ENCODE measurements at regions not wholly inside any gene's neighbourhood (a gene's known extent, or its start where the extent isn't known, plus 50 kb on each side); places are given as distances from the start of the nearest gene placed in this dataset.
"Not testable (repeated sequence)": the region's sequence is repeated elsewhere in the genome, so short reads cannot be mapped to it uniquely, and the experiment has no call there.

DNA sequence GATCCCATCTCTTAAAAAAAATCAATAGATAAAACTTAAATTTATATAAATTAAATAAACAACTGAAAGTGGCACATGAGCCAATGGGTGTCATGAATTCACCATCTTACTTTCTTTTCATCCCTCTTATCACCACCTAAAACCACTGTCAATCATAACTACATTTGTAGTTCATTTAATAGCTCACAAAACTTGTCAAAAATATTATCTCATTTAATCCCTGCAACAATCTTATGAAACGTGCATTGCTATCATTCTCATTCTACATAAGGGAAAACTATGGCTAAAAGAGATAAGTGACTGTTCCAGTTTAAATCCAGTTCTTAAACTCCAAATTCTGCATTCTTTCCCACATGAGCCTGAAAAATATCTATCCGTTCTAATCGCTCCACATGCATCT, 80.6 kb upstream of the BEND6 start:
- Histone ChIP-seq H3K4me3 (replicated peaks in 1 of 3; ENCODE audit: insufficient read depth in 1 of 3, low read depth in 2 of 3, low read length in 3 of 3) (no peak overlapping the region), H4K20me1 (ENCODE audit: insufficient read depth, low read length) (no peaks in the 10 kb centered on the region), H2AFZ (ENCODE audit: low read length) (no peak overlapping the region), H3K79me2 (ENCODE audit: insufficient read depth, low read length) (no peaks in the 10 kb centered on the region), H3K27ac (ENCODE audit: extremely low read length, insufficient read depth, low read length) (no peak overlapping the region), H3K4me1 (ENCODE audit: insufficient read depth, low read length) (peaks cover 16% of the 10 kb centered on the region), H3K4me2 (ENCODE audit: low read depth, low read length) (no peak overlapping the region), H3K36me3 (replicated peaks in 1 of 2; ENCODE audit: control insufficient read depth in 1 of 2, insufficient read depth in 2 of 2, low read length in 2 of 2) (no peaks in the 10 kb centered on the region), H3K9me3 (ENCODE audit: low read length) (no peaks in the 10 kb centered on the region), H3K27me3 (ENCODE audit: control insufficient read depth in 1 of 2, insufficient read depth in 2 of 2, low read length in 2 of 2) (no peaks in the 10 kb centered on the region), H3K9ac (ENCODE audit: insufficient read depth, low read depth, low read length) (no peak overlapping the region)
- in situ Hi-C loops (cut with HindIII; ENCODE audit: extremely low pct_ligation_motif_present, low pct_unique_long_range_greater_than_20kb) (no loop called here), intact Hi-C loops (cut with micrococcal nuclease; ENCODE audit: unreplicated experiment) (no loop called here)
- DNase-seq (ENCODE audit: low spot score): no peak
- FAIRE-seq: no peak
- ATAC-seq: no peak
- WGBS (ENCODE audit: low lambda C conversion rate): 75% methylated on average over 3 of the region's 3 CpGs
- no TSS peak for BruUV-seq (replicated peaks)
- ChIA-PET POLR2A (no interaction called here), CTCF (ENCODE audit: low intra/inter-chr PET ratio, low total read pairs) (no interaction called here)
- no peak for TF ChIP-seq FOXM1 (CRISPR knock-in tag; IDR thresholded peaks at IDR 0.05)
- TF ChIP-seq ZBTB20 (CRISPR knock-in tag; IDR thresholded peaks at IDR 0.05; ENCODE audit: borderline replicate concordance, low read depth): no peak
- TF ChIP-seq EED (CRISPR knock-in tag; IDR thresholded peaks at IDR 0.05): no peak

DNA sequence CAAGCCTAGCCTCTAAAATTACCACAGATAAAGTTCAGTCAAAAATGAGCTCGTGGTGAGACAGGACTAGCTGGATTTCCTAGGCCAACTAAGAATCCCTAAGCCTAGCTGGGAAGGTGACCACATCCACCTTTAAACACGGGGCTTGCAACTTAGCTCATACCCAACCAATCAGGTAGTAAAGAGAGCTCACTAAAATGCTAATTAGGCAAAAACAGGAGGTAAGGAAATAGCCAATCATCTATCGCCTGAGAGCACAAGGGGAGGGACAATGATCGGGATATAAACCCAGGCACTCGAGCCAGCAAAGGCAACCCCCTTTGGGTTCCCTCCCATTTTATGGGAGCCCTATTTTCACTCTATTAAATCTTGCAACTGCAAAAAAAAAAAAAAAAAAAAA, 84.9 kb upstream of the BEND6 start:
- DNase-seq (ENCODE audit: low spot score); H4K20me1 ChIP-seq (ENCODE audit: insufficient read depth, low read length); FAIRE-seq; H3K4me2 ChIP-seq (ENCODE audit: low read depth, low read length); POLR2A ChIA-PET; H3K36me3 ChIP-seq (replicated peaks in 1 of 2; ENCODE audit: control insufficient read depth in 1 of 2, insufficient read depth in 2 of 2, low read length in 2 of 2); BruUV-seq (replicated peaks); H3K27ac ChIP-seq (ENCODE audit: extremely low read length, insufficient read depth, low read length); H3K4me3 ChIP-seq (replicated peaks in 1 of 3; ENCODE audit: insufficient read depth in 1 of 3, low read depth in 2 of 3, low read length in 3 of 3); H3K79me2 ChIP-seq (ENCODE audit: insufficient read depth, low read length); intact Hi-C loops (cut with micrococcal nuclease; ENCODE audit: unreplicated experiment); H3K27me3 ChIP-seq (ENCODE audit: control insufficient read depth in 1 of 2, insufficient read depth in 2 of 2, low read length in 2 of 2); ATAC-seq; CTCF ChIA-PET (ENCODE audit: low intra/inter-chr PET ratio, low total read pairs); in situ Hi-C loops (cut with HindIII; ENCODE audit: extremely low pct_ligation_motif_present, low pct_unique_long_range_greater_than_20kb); H3K9me3 ChIP-seq (ENCODE audit: low read length); H3K9ac ChIP-seq (ENCODE audit: insufficient read depth, low read depth, low read length); H2AFZ ChIP-seq (ENCODE audit: low read length): not testable (repeated sequence)
- peaks cover 14% of the 10 kb centered on the region for H3K4me1 ChIP-seq (ENCODE audit: insufficient read depth, low read length)
- WGBS (ENCODE audit: low lambda C conversion rate): 74% methylated on average over 5 of the region's 5 CpGs

DNA sequence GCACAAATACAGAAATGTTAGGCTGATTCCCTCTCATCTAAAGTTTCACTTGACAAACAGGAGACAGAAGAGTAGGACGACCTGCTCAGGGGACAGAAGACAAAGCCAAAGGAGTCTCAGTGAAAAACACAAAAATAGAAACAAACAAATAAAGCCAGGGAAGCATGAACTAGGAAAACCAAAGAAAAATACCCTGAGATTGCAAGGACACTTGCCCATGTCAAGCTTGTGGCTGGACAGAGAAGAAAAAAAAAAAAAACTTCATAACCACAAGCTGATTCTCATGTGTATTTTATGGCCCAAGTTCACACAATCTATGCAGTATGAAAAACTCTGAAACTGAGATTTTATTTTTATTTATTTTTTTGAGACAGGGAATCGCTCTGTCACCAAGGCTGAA, 85.6 kb upstream of the BEND6 start:
- H3K4me1 ChIP-seq (ENCODE audit: insufficient read depth, low read length): peaks cover 14% of the 10 kb centered on the region
- ChIA-PET CTCF (ENCODE audit: low intra/inter-chr PET ratio, low total read pairs) (no interaction called here), POLR2A (no interaction called here)
- no peaks in the 10 kb centered on the region for H3K36me3 ChIP-seq (replicated peaks in 1 of 2; ENCODE audit: control insufficient read depth in 1 of 2, insufficient read depth in 2 of 2, low read length in 2 of 2)
- H3K4me3 ChIP-seq (replicated peaks in 1 of 3; ENCODE audit: insufficient read depth in 1 of 3, low read depth in 2 of 3, low read length in 3 of 3): no peak overlapping the region
- no peak for ATAC-seq
- no peaks in the 10 kb centered on the region for H4K20me1 ChIP-seq (ENCODE audit: insufficient read depth, low read length)
- DNase-seq (ENCODE audit: low spot score): no peak
- no peaks in the 10 kb centered on the region for H3K27me3 ChIP-seq (ENCODE audit: control insufficient read depth in 1 of 2, insufficient read depth in 2 of 2, low read length in 2 of 2)
- in situ Hi-C loops (cut with HindIII; ENCODE audit: extremely low pct_ligation_motif_present, low pct_unique_long_range_greater_than_20kb): no loop called here
- no peaks in the 10 kb centered on the region for H3K9me3 ChIP-seq (ENCODE audit: low read length)
- intact Hi-C loops (cut with micrococcal nuclease; ENCODE audit: unreplicated experiment): no loop called here
- H3K27ac ChIP-seq (ENCODE audit: extremely low read length, insufficient read depth, low read length): no peak overlapping the region
- H3K9ac ChIP-seq (ENCODE audit: insufficient read depth, low read depth, low read length): no peak overlapping the region
- WGBS (ENCODE audit: low lambda C conversion rate): 52% methylated on average over 2 of the region's 2 CpGs
- H3K4me2 ChIP-seq (ENCODE audit: low read depth, low read length): no peak overlapping the region
- FAIRE-seq: no peak
- H3K79me2 ChIP-seq (ENCODE audit: insufficient read depth, low read length): no peaks in the 10 kb centered on the region
- H2AFZ ChIP-seq (ENCODE audit: low read length): no peak overlapping the region
- no TSS peak for BruUV-seq (replicated peaks)
- TF ChIP-seq SIN3A (IDR thresholded peaks at IDR 0.05; ENCODE audit: borderline replicate concordance, low read depth, low read length): no peak
- TF ChIP-seq SOX6 (IDR thresholded peaks at IDR 0.05): no peak
- TF ChIP-seq SOX6 (CRISPR knock-in tag; IDR thresholded peaks at IDR 0.05): no peak
- TF ChIP-seq, protein P1, sequence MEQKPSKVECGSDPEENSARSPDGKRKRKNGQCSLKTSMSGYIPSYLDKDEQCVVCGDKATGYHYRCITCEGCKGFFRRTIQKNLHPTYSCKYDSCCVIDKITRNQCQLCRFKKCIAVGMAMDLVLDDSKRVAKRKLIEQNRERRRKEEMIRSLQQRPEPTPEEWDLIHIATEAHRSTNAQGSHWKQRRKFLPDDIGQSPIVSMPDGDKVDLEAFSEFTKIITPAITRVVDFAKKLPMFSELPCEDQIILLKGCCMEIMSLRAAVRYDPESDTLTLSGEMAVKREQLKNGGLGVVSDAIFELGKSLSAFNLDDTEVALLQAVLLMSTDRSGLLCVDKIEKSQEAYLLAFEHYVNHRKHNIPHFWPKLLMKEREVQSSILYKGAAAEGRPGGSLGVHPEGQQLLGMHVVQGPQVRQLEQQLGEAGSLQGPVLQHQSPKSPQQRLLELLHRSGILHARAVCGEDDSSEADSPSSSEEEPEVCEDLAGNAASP (CRISPR knock-in tag; IDR thresholded peaks at IDR 0.05; ENCODE audit: borderline replicate concordance): no peak
- no peak for TF ChIP-seq MTA3 (CRISPR knock-in tag; IDR thresholded peaks at IDR 0.05)
- TF ChIP-seq, protein P2, sequence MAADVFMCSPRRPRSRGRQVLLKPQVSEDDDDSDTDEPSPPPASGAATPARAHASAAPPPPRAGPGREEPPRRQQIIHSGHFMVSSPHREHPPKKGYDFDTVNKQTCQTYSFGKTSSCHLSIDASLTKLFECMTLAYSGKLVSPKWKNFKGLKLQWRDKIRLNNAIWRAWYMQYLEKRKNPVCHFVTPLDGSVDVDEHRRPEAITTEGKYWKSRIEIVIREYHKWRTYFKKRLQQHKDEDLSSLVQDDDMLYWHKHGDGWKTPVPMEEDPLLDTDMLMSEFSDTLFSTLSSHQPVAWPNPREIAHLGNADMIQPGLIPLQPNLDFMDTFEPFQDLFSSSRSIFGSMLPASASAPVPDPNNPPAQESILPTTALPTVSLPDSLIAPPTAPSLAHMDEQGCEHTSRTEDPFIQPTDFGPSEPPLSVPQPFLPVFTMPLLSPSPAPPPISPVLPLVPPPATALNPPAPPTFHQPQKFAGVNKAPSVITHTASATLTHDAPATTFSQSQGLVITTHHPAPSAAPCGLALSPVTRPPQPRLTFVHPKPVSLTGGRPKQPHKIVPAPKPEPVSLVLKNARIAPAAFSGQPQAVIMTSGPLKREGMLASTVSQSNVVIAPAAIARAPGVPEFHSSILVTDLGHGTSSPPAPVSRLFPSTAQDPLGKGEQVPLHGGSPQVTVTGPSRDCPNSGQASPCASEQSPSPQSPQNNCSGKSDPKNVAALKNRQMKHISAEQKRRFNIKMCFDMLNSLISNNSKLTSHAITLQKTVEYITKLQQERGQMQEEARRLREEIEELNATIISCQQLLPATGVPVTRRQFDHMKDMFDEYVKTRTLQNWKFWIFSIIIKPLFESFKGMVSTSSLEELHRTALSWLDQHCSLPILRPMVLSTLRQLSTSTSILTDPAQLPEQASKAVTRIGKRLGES (CRISPR knock-in tag; IDR thresholded peaks at IDR 0.05; ENCODE audit: borderline replicate concordance): no peak

All from HepG2 (cell line).